Urinary bladder (tissue), 4 donors: ENCODE measurements at regions not wholly inside any gene's neighbourhood (a gene's known extent, or its start where the extent isn't known, plus 50 kb on each side); places are given as distances from the start of the nearest gene placed in this dataset. TPM values are rescaled to one million over a fixed set of nuclear protein-coding genes. Genes with fewer than 3 reads are reported as not detected.

Source experiments
- DNase-seq: peaks from one replicate; pipeline ENCODE4 v3.0.0-alpha.2; 2015; ENCODE audit errors: extremely low spot score
- H3K27ac ChIP-seq: one replicate; pipeline ENCODE4 v1.5.1; 2013; ENCODE audit warnings: low read depth, mild to moderate bottlenecking, moderate library complexity
- H3K36me3 ChIP-seq: one replicate; pipeline ENCODE4 v1.6.1; 2013; ENCODE audit warnings: mild to moderate bottlenecking, moderate library complexity; ENCODE audit not compliant: insufficient read depth
- H3K4me1 ChIP-seq: one replicate; pipeline ENCODE4 v1.6.1; 2013; ENCODE audit warnings: mild to moderate bottlenecking, moderate library complexity; ENCODE audit not compliant: insufficient read depth
- H3K4me3 ChIP-seq: one replicate; pipeline ENCODE4 v1.5.1; 2013; ENCODE audit warnings: low read depth, low read length
- WGBS: extraction: QIAGEN DNeasy Blood & Tissue Kit; methylation state at CpG from one replicate; pipeline ENCODE4 v1.1.7; 2013; 5-methylcytosine and 5-hydroxymethylcytosine counted together
- small RNA-seq: library from RNA; depleted of rRNA; stranded (forward); fragments of <200 nt; gene quantifications from one replicate; pipeline ENCODE3, GENCODE V24; 2014
- donor health status: healthy with polysubstance abuse.
- donor health status: healthy.

DNA sequence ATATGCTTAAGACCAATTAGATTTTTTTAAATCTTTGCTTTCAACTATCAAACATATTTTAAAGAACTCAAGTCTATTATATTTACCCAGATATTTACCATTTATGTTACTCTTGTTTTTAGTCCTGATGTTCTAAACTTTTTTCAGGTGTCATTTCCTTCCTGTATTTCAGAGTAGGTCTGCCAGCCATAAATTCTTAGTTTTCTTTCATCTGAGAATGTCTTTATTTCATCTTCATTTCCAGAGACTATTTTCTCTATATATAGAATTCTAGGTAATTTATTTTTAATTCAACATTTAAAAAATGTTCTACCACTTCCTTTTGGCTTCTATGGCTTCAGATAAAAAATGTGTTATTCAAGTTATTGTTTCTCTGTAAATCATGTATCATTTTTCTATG, 218.2 kb upstream of the AMIGO2 start:
- DNase-seq: no peak
- Histone ChIP-seq H3K4me1 (no peaks in the 10 kb centered on the region), H3K36me3 (no peaks in the 10 kb centered on the region), H3K4me3 (no peak overlapping the region), H3K27ac (no peak overlapping the region)

DNA sequence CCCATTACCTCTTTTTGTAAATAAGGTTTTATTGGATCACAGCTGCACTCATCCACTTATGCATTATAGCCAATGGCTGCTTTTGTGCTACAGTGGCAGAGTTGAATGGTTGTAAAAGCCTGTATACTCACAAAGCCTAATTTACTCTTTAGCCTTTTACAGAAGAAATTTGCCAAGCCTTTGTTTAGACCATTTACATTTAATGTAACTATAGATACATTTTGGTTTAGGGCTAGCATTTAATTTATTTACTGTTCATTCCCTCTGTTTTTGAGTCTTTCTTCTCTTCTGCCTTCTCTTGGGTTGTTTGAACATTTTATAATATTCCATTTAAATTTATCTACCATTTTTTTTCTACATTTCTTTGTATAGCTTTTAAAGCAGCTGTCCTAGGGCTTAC, 217.1 kb upstream of the AMIGO2 start:
- H3K4me1 ChIP-seq: no peaks in the 10 kb centered on the region
- DNase-seq: no peak
- H3K36me3 ChIP-seq: no peaks in the 10 kb centered on the region
- H3K27ac ChIP-seq: no peak overlapping the region
- H3K4me3 ChIP-seq: no peak overlapping the region

DNA sequence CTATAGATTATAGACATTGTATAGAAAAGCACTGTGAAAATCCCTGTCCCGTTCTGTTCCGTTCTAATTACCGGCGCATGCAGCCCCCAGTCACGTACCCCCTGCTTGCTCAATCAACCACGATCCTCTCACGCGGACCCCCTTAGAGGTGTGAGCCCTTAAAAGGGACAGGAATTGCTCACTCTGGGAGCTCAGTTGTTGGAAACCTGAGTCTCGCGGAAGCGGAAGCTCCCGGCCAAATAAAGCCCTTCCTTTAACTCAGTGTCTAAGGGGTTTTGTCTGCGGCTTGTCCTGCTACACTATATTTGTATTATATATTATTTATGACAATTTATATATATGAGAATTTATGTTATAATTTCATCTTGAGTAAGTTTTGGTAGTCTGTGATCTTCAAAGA, 213.6 kb upstream of the AMIGO2 start:
- 88% methylated on average over 13 of the region's 13 CpGs for WGBS
- Histone ChIP-seq H3K4me3 (no peak overlapping the region), H3K4me1 (no peaks in the 10 kb centered on the region), H3K27ac (no peak overlapping the region), H3K36me3 (no peaks in the 10 kb centered on the region)
- no peak for DNase-seq

DNA sequence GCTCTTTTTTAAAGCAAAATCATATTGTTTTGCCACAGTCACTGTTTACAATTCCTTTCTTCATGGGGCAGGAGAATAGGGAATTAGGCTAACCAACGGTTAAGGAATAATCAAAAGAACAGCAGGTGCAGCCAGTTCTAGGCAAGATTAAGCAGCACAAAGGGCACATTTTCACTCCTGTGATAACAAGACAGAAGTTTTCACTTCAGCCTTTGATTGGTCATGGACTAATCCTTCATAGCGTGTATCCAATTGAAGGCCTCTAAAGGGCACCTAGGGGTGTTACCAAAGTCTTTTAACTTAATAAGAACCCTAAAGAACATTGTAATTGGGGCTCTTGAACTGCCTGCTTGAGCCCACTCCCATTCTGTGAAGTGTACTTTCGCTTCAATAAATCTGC, 206.9 kb upstream of the AMIGO2 start:
- WGBS: 70% methylated on average over 3 of the region's 3 CpGs
- Histone ChIP-seq H3K27ac (no peak overlapping the region), H3K4me1 (no peaks in the 10 kb centered on the region), H3K36me3 (no peaks in the 10 kb centered on the region), H3K4me3 (no peak overlapping the region)
- DNase-seq: no peak

Small RNA genes lying in the stretch of these regions (small RNA-seq; reads per million reads assigned to genes)
- not detected for gene AC004486.1
- not detected for gene MIR4494
- not detected for gene RF00264
